GM23338 (cell line): ENCODE measurements at regions not wholly inside any gene's neighbourhood (a gene's known extent, or its start where the extent isn't known, plus 50 kb on each side); places are given as distances from the start of the nearest gene placed in this dataset.

ENCODE experiments used
- ATAC-seq: fragments of 200-7000 bp; cut with Tn5 transposase; 3 replicates; pipeline ENCODE4 v1.9.1; 2020
- DNase-seq: peaks from one replicate; pipeline ENCODE4 v3.0.0-alpha.2; 2015; ENCODE audit warnings: low spot score
- H2AFZ ChIP-seq: fragments of 200-600 bp; sonication (generic); 2 replicates; pipeline ENCODE4 v1.8.0; 2016; ENCODE audit warnings: antibody characterized with exemption, mild to moderate bottlenecking, moderate library complexity
- H3F3A ChIP-seq: fragments of 200-600 bp; sonication (generic); replicated peaks from 2 replicates; pipeline ENCODE4 v1.8.0; 2017; ENCODE audit warnings: antibody characterized with exemption, mixed run types, low read depth
- H3K27ac ChIP-seq: fragments of 200-600 bp; sonication (generic); 2 replicates; pipeline ENCODE4 v1.6.1; 2016; ENCODE audit warnings: low read depth
- H3K27me3 ChIP-seq: fragments of 200-600 bp; sonication (generic); 2 replicates; pipeline ENCODE4 v1.8.0; 2016; ENCODE audit warnings: mild to moderate bottlenecking, mixed run types, moderate library complexity; ENCODE audit not compliant: insufficient read depth
- H3K36me3 ChIP-seq: fragments of 200-600 bp; sonication (generic); 2 replicates; pipeline ENCODE4 v1.8.0; 2016; ENCODE audit warnings: mild to moderate bottlenecking; ENCODE audit not compliant: insufficient read depth
- H3K4me1 ChIP-seq: fragments of 200-600 bp; sonication (generic); 2 replicates; pipeline ENCODE4 v1.8.0; 2016; ENCODE audit warnings: mild to moderate bottlenecking, moderate library complexity; ENCODE audit not compliant: insufficient read depth
- H3K4me2 ChIP-seq: fragments of 200-600 bp; sonication (generic); 2 replicates; pipeline ENCODE4 v1.7.1; 2017; ENCODE audit warnings: mixed run types
- H3K4me3 ChIP-seq: fragments of 200-600 bp; sonication (generic); 2 replicates; pipeline ENCODE4 v1.6.1; 2016; ENCODE audit warnings: mixed run types
- H3K79me2 ChIP-seq: fragments of 200-600 bp; sonication (generic); replicated peaks from 2 replicates; pipeline ENCODE4 v1.8.0; 2017; ENCODE audit warnings: mild to moderate bottlenecking; ENCODE audit not compliant: insufficient read depth
- H3K9me2 ChIP-seq: fragments of 200-600 bp; sonication (generic); 2 replicates; pipeline ENCODE4 v1.8.0; 2017; ENCODE audit not compliant: insufficient read depth
- H4K20me1 ChIP-seq: fragments of 200-600 bp; sonication (generic); replicated peaks from 2 replicates; pipeline ENCODE4 v1.8.0; 2017; ENCODE audit warnings: mild to moderate bottlenecking; ENCODE audit not compliant: insufficient read depth
- H3K27ac Mint-ChIP-seq: 2 replicates; pipeline ENCODE4 v1.8.0; 2020; ENCODE audit warnings: inconsistent platforms, mild to moderate bottlenecking, moderate library complexity, mixed read lengths
- H3K27me3 Mint-ChIP-seq: 3 replicates; pipeline ENCODE4 v1.8.0; 2022; ENCODE audit warnings: low read depth, mild to moderate bottlenecking, moderate library complexity, mixed read lengths, inconsistent platforms; ENCODE audit not compliant: insufficient read depth, poor library complexity
- H3K36me3 Mint-ChIP-seq: 3 replicates; pipeline ENCODE4 v1.8.0; 2021; ENCODE audit warnings: low read depth, mild to moderate bottlenecking, inconsistent platforms, moderate library complexity, mixed read lengths
- H3K4me1 Mint-ChIP-seq: 3 replicates; pipeline ENCODE4 v1.8.0; 2020; ENCODE audit warnings: mild to moderate bottlenecking, inconsistent platforms, mixed read lengths
- H3K4me3 Mint-ChIP-seq: 3 replicates; pipeline ENCODE4 v1.8.0; 2021; ENCODE audit warnings: moderate library complexity, mild to moderate bottlenecking, inconsistent platforms, mixed read lengths
- H3K9me3 Mint-ChIP-seq: 3 replicates; pipeline ENCODE4 v1.8.0; 2020; ENCODE audit warnings: moderate library complexity, mild to moderate bottlenecking, inconsistent platforms, mixed read lengths
- CREB1 ChIP-seq: fragments of 250-450 bp; sonication (Bioruptor Pico); IDR thresholded peaks from 2 replicates; pipeline ENCODE4 v1.5.0; 2020; ENCODE audit warnings: low read depth, mild to moderate bottlenecking, moderate library complexity
- CTCF ChIP-seq, 2 experiments: fragments of 200-600 bp in 1 of 2; sonication (generic) in 1 of 2; conservative IDR thresholded peaks; 2 replicates each; pipeline versions ENCODE4 v1.5.1 to v1.6.1; 2016 to 2017; ENCODE audit warnings: antibody characterized with exemption in 2 of 2, low read depth in 2 of 2, mild to moderate bottlenecking in 2 of 2, moderate library complexity in 1 of 2
- ETS1 ChIP-seq: IDR thresholded peaks from 2 replicates; pipeline ENCODE4 v1.6.1; 2016; ENCODE audit warnings: antibody characterized with exemption
- EZH2 ChIP-seq: fragments of 200-600 bp; sonication (generic); IDR thresholded peaks from one replicate; pipeline ENCODE4 v1.8.0; 2017; ENCODE audit warnings: antibody characterized with exemption, mild to moderate bottlenecking, low read depth; ENCODE audit not compliant: unreplicated experiment
- EZH2phosphoT487 ChIP-seq: fragments of 200-600 bp; sonication (generic); IDR thresholded peaks from one replicate; pipeline ENCODE4 v1.8.1; 2018; ENCODE audit warnings: antibody characterized with exemption; ENCODE audit not compliant: unreplicated experiment
- JUNB ChIP-seq: IDR thresholded peaks from one replicate; pipeline ENCODE4 v1.6.1; 2016; ENCODE audit warnings: antibody characterized with exemption; ENCODE audit not compliant: unreplicated experiment
- NANOG ChIP-seq: IDR thresholded peaks from 2 replicates; pipeline ENCODE4 v1.6.1; 2016; ENCODE audit warnings: antibody characterized with exemption, borderline replicate concordance
- POLR2AphosphoS5 ChIP-seq: IDR thresholded peaks from 2 replicates; pipeline ENCODE4 v1.6.1; 2016; ENCODE audit warnings: antibody characterized with exemption, low read depth
- STAT1 ChIP-seq: IDR thresholded peaks from one replicate; pipeline ENCODE4 v1.6.1; 2016; ENCODE audit warnings: antibody characterized with exemption; ENCODE audit not compliant: unreplicated experiment
- ZNF114 ChIP-seq: fragments of 250-450 bp; sonication (Bioruptor Pico); IDR thresholded peaks from 2 replicates; pipeline ENCODE4 v1.5.0; 2020; ENCODE audit warnings: mild to moderate bottlenecking, moderate library complexity
- ZNF331 ChIP-seq: fragments of 250-450 bp; sonication (Bioruptor Pico); IDR thresholded peaks from 2 replicates; pipeline ENCODE4 v1.5.0; 2020; ENCODE audit warnings: low read depth, mild to moderate bottlenecking, moderate library complexity
- TF ChIP-seq, protein P1 (sequence below): IDR thresholded peaks from one replicate; pipeline ENCODE4 v1.6.1; 2018; ENCODE audit warnings: antibody characterized with exemption; ENCODE audit not compliant: unreplicated experiment

GRCh38 chr3:152190636-152191183 is 78.0 kb upstream of the MBNL1 start (continued):
- no peak for TF ChIP-seq NANOG
- no peak for TF ChIP-seq CREB1 (CRISPR knock-in tag)
- no peak for TF ChIP-seq ETS1
- no peak for TF ChIP-seq STAT1

DNA sequence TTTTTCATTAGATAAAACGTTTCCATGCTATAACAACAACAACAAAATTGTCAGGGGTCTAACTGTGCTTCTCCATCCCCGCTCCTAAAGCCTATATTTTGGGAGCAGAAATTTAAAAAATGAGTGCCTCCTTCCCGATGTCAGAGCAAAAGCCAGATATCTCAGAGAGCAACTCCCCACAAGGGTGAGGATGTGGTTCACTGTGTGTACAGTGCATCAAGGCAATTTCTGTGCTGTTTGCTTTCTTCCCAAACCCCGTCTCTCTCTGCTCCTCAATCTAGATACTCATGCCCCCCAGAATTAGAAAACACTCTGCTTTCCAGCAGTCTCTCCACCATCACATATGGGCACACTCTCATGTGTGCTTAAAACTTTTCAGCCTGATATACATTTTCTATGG is 76.7 kb upstream of the MBNL1 start:
- no peaks in the 10 kb centered on the region for H3K27me3 Mint-ChIP-seq

GRCh38 chr3:152192936-152193672 is 75.6 kb upstream of the MBNL1 start:
- Mint-ChIP-seq H3K4me1 (no peaks in the 10 kb centered on the region), H3K9me3 (no peaks in the 10 kb centered on the region), H3K27ac (no peak overlapping the region; the same call in 1 of the 2 replicates), H3K4me3 (no peak overlapping the region), H3K36me3 (no peaks in the 10 kb centered on the region), H3K27me3 (no peaks in the 10 kb centered on the region)
- Histone ChIP-seq H3K4me1 (no peaks in the 10 kb centered on the region), H2AFZ (peak overlapping the region; percentile 19; the same call in 1 of the 2 replicates), H3F3A (no peaks in the 10 kb centered on the region), H3K4me3 (no peak overlapping the region), H3K27ac (no peak overlapping the region), H3K4me2 (no peak overlapping the region), H3K79me2 (no peaks in the 10 kb centered on the region), H3K27me3 (no peaks in the 10 kb centered on the region), H3K9me2 (no peaks in the 10 kb centered on the region), H3K36me3 (no peaks in the 10 kb centered on the region), H4K20me1 (no peaks in the 10 kb centered on the region)
- DNase-seq: no peak
- ATAC-seq: no peak
- no peak for TF ChIP-seq ZNF114 (CRISPR knock-in tag)
- no peak for TF ChIP-seq ZNF331
- no peak for TF ChIP-seq CREB1 (CRISPR knock-in tag)
- no peak for TF ChIP-seq NANOG
- no peak for TF ChIP-seq JUNB
- no peak for TF ChIP-seq EZH2
- no peak for TF ChIP-seq CTCF (conservative IDR thresholded peaks at IDR 0.05; ENCODE audit: low read depth in 2 of 2)
- no peak for TF ChIP-seq ETS1
- no peak for TF ChIP-seq EZH2phosphoT487
- no peak for TF ChIP-seq POLR2AphosphoS5
- TF ChIP-seq, protein P1, sequence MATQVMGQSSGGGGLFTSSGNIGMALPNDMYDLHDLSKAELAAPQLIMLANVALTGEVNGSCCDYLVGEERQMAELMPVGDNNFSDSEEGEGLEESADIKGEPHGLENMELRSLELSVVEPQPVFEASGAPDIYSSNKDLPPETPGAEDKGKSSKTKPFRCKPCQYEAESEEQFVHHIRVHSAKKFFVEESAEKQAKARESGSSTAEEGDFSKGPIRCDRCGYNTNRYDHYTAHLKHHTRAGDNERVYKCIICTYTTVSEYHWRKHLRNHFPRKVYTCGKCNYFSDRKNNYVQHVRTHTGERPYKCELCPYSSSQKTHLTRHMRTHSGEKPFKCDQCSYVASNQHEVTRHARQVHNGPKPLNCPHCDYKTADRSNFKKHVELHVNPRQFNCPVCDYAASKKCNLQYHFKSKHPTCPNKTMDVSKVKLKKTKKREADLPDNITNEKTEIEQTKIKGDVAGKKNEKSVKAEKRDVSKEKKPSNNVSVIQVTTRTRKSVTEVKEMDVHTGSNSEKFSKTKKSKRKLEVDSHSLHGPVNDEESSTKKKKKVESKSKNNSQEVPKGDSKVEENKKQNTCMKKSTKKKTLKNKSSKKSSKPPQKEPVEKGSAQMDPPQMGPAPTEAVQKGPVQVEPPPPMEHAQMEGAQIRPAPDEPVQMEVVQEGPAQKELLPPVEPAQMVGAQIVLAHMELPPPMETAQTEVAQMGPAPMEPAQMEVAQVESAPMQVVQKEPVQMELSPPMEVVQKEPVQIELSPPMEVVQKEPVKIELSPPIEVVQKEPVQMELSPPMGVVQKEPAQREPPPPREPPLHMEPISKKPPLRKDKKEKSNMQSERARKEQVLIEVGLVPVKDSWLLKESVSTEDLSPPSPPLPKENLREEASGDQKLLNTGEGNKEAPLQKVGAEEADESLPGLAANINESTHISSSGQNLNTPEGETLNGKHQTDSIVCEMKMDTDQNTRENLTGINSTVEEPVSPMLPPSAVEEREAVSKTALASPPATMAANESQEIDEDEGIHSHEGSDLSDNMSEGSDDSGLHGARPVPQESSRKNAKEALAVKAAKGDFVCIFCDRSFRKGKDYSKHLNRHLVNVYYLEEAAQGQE: no peak

More for the DNA sequence above, 76.7 kb upstream of the MBNL1 start:
- H3K36me3 Mint-ChIP-seq: no peaks in the 10 kb centered on the region
- no peak overlapping the region for H3K27ac ChIP-seq
- no peaks in the 10 kb centered on the region for H3K79me2 ChIP-seq
- H3K4me1 ChIP-seq: no peaks in the 10 kb centered on the region
- no peak overlapping the region for H3K4me2 ChIP-seq
- no peak overlapping the region for H2AFZ ChIP-seq
- no peaks in the 10 kb centered on the region for H3K27me3 ChIP-seq
- H3K4me1 Mint-ChIP-seq: no peaks in the 10 kb centered on the region
- H3K4me3 ChIP-seq: no peak overlapping the region
- H3K36me3 ChIP-seq: no peaks in the 10 kb centered on the region
- DNase-seq (no peak), ATAC-seq (no peak)
- H3K4me3 Mint-ChIP-seq: no peak overlapping the region
- H3K27ac Mint-ChIP-seq: no peak overlapping the region
- no peaks in the 10 kb centered on the region for H3F3A ChIP-seq
- no peaks in the 10 kb centered on the region for H3K9me3 Mint-ChIP-seq
- no peaks in the 10 kb centered on the region for H3K9me2 ChIP-seq
- TF ChIP-seq NANOG (no peak), EZH2 (no peak), ZNF331 (no peak)
- H4K20me1 ChIP-seq: no peaks in the 10 kb centered on the region
